ENCODE measurements at regions not wholly inside any gene's neighbourhood (a gene's known extent, or its start where the extent isn't known, plus 50 kb on each side); places are given as distances from the start of the nearest gene placed in this dataset.

DNA sequence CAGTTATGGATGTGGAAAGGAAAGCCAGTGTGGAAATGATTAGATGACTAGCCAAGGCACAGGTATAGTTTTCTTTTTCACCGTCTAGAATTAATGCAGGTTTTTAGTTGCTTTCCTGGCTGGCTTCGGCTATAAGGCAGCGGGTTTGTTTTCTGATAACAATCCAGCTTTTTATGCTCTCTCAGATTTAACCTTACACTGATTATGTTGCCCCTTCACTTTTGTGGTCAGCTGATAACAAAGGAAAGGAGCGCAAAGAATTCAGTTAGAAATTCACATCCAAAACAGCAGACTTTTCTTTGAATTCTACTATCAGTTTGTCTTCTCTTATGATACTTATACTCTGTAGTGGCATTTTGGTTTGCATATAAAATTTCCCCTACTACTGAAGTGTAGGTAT, 94.2 kb upstream of the CENPE start:
- H3K9me2 ChIP-seq (ENCODE audit: insufficient read depth) = no peaks in the 10 kb centered on the region
- H3K27ac ChIP-seq (ENCODE audit: low read depth) = no peak overlapping the region
- no peak overlapping the region for H2AFZ ChIP-seq
- no peaks in the 10 kb centered on the region for H3K4me1 Mint-ChIP-seq
- peaks cover 5% of the 10 kb centered on the region; the same call in 1 of the 3 replicates for H3K36me3 Mint-ChIP-seq (ENCODE audit: low read depth)
- no peaks in the 10 kb centered on the region for H3K4me1 ChIP-seq (ENCODE audit: insufficient read depth)
- H3K36me3 ChIP-seq (ENCODE audit: insufficient read depth) = 0 out of 2 replicates have a peak, but pooled peaks cover 4% of the 10 kb centered on the region
- H3K4me2 ChIP-seq = no peak overlapping the region
- H3K27me3 Mint-ChIP-seq (ENCODE audit: insufficient read depth, low read depth, poor library complexity) = no peaks in the 10 kb centered on the region
- no peak overlapping the region for H3K4me3 Mint-ChIP-seq
- H3K9me3 Mint-ChIP-seq = peaks cover 3% of the 10 kb centered on the region
- TF ChIP-seq ZNF114 (CRISPR knock-in tag; IDR thresholded peaks at IDR 0.05) (no peak), JUNB (IDR thresholded peaks at IDR 0.05; ENCODE audit: unreplicated experiment) (no peak), EZH2phosphoT487 (IDR thresholded peaks at IDR 0.05; ENCODE audit: unreplicated experiment) (no peak), NANOG (IDR thresholded peaks at IDR 0.05; ENCODE audit: borderline replicate concordance) (no peak), REST (IDR thresholded peaks at IDR 0.05; ENCODE audit: unreplicated experiment) (no peak), CTCF (conservative IDR thresholded peaks at IDR 0.05; ENCODE audit: low read depth in 2 of 2) (no peak), ZNF462 (CRISPR knock-in tag; IDR thresholded peaks at IDR 0.05) (no peak), STAT1 (IDR thresholded peaks at IDR 0.05; ENCODE audit: unreplicated experiment) (no peak), EZH2 (IDR thresholded peaks at IDR 0.05; ENCODE audit: low read depth, unreplicated experiment) (no peak), ZNF331 (CRISPR knock-in tag; IDR thresholded peaks at IDR 0.05; ENCODE audit: low read depth) (no peak), POLR2AphosphoS5 (IDR thresholded peaks at IDR 0.05; ENCODE audit: low read depth) (no peak), CREB1 (CRISPR knock-in tag; IDR thresholded peaks at IDR 0.05; ENCODE audit: low read depth) (no peak)
- TF ChIP-seq, protein P1, sequence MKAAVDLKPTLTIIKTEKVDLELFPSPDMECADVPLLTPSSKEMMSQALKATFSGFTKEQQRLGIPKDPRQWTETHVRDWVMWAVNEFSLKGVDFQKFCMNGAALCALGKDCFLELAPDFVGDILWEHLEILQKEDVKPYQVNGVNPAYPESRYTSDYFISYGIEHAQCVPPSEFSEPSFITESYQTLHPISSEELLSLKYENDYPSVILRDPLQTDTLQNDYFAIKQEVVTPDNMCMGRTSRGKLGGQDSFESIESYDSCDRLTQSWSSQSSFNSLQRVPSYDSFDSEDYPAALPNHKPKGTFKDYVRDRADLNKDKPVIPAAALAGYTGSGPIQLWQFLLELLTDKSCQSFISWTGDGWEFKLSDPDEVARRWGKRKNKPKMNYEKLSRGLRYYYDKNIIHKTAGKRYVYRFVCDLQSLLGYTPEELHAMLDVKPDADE (IDR thresholded peaks at IDR 0.05) = no peak
- no peaks in the 10 kb centered on the region for H3F3A ChIP-seq (replicated peaks; ENCODE audit: low read depth)
- H3K79me2 ChIP-seq (replicated peaks; ENCODE audit: insufficient read depth) = no peaks in the 10 kb centered on the region
- H3K27me3 ChIP-seq (ENCODE audit: insufficient read depth) = no peaks in the 10 kb centered on the region
- no peak for DNase-seq (ENCODE audit: low spot score)
- no peak overlapping the region for H3K27ac Mint-ChIP-seq
- no peak overlapping the region for H3K4me3 ChIP-seq
- ATAC-seq = no peak
- no peaks in the 10 kb centered on the region for H4K20me1 ChIP-seq (replicated peaks; ENCODE audit: insufficient read depth)
